GM18507 (cell line): ENCODE measurements at regions not wholly inside any gene's neighbourhood (a gene's known extent, or its start where the extent isn't known, plus 50 kb on each side); places are given as distances from the start of the nearest gene placed in this dataset.

Experiments used
- DNase-seq: peaks from one replicate; pipeline ENCODE4 v3.0.0; 2011; ENCODE audit warnings: low read depth; ENCODE audit not compliant: insufficient read length; ENCODE audit errors: extremely low spot score
- FAIRE-seq: peaks from 2 replicates; lab custom pipeline; 2011; peaks lifted over from hg19 to GRCh38; lab: Jason Lieb, UNC

DNA sequence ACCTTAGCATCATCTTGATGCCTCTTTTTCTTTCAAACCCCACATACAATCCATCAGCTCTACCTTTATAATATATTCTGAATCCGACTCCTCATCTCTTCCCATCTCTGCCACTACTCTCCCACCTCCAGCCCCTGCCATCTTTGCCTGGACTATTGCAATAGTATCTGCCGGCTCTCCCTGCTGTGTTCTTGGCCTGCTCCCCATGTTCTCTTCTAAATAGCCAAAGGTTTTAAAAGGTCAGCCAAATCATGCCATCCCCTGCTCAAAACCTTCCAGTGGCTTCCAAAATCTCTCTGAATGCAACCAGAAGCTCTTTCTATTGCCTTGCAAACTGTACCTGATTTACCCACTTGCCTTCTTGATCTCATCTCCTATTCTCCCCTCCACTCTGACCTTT is 266.0 kb downstream of the PTTG2 start:
- DNase-seq (no peak), FAIRE-seq (no peak)

DNA sequence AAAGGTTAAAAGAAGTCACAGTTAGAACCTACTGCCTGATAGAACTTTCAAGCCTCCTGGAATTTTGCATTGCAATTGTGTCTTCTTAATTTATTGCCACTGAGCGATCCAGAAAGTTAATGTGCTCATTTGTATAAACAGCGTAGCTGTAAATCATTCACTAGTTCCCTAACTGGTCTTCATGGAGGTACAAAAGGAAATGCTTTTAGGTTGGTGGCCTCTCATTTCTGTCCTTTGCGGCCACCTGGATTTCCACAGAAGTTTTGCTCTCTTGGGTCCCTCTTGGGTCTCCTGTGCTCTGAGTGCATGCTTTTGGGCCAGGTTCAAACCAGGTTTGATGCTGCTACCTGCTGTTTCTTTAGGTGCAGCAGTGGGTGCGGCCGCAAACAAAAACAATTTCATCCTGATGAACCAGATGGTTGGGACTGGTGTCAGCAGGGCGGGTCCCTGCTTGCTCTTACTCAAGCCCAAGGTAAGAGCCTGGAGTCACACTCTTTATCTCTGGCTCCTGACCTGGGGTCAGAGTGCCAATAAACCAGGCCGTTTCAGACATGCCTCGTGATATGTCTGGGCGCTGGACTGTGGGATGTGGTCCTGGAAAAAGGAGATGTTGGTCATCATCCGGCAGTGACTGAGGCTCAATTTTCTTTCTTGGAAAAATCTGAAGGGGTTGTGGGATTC is 270.1 kb downstream of the PTTG2 start:
- no peak for FAIRE-seq
- no peak for DNase-seq

DNA sequence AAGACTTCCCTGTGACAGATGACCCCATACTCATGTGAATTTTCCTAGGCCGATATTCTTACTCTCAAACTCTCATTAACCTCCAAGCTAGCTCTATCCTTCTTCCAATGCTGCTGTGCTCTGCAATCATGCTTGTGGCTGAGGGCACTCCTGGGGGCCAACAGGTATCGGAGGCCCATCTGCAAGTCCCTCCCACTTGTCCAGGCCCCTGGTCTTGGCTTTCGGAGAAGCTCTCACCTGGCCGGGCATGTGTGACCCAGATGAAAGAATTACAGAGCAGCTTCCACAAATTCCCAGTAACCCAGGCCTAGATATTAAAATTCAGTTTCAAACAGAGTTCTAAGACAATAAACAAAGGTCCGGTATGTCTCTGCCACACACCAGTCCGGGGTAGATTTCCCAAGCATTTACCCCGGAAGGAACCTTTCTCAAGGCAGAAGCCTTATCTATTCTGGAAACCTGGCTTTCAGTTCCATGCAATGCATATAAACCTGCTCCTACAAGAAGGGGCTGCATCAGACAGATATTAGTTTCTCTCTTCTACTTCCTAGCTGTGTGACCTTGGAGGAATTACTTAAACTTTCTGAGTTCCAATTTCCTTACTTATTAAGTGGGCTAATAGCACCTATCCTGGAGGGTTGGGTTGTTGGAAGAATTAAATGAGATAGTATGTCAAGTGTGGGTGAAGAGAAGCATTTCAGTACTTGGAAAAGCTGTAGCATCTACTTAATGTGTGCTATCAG is 270.8 kb downstream of the PTTG2 start:
- no peak for FAIRE-seq

DNA sequence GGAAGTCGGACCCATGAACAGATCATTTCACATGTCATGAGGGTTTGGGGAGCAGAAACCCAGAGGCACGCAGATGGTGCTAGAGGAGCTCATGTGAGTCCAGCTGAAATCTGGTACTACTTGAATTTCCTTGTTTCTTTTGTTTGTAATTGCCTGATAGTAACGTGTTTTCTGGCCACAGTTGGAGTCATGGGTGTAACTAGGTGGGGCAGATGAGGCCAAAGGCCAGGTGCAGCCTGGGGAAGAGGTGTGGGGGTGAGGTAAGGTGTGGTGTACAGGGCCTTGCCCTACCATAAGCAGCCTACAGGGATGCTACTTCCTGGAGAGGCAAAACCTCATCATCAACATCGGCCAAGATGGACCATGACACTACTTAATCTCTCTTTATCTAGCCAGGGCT is 271.4 kb downstream of the PTTG2 start:
- no peak for DNase-seq
- no peak for FAIRE-seq

More for the DNA sequence above, 270.8 kb downstream of the PTTG2 start:
- DNase-seq: no peak

DNA sequence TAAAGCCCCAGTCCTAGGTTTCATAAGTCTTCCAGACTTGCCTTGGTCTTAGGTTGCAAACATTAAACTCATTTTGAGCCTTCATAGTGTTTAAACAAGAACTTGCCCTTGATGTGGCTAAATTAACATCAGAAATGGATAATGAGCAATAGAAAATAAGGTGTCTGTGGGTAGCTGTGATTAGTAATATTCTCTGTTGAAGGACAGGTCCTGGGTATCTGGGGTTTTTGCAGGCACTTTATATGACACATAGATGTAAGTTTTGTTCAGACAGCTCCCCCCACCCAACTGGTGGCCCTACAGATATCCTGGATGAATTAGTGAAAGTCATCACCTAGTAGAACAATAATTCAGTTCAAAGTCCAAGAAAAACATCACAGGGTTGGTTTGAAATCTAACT is 272.5 kb downstream of the PTTG2 start:
- DNase-seq: no peak
- no peak for FAIRE-seq

DNA sequence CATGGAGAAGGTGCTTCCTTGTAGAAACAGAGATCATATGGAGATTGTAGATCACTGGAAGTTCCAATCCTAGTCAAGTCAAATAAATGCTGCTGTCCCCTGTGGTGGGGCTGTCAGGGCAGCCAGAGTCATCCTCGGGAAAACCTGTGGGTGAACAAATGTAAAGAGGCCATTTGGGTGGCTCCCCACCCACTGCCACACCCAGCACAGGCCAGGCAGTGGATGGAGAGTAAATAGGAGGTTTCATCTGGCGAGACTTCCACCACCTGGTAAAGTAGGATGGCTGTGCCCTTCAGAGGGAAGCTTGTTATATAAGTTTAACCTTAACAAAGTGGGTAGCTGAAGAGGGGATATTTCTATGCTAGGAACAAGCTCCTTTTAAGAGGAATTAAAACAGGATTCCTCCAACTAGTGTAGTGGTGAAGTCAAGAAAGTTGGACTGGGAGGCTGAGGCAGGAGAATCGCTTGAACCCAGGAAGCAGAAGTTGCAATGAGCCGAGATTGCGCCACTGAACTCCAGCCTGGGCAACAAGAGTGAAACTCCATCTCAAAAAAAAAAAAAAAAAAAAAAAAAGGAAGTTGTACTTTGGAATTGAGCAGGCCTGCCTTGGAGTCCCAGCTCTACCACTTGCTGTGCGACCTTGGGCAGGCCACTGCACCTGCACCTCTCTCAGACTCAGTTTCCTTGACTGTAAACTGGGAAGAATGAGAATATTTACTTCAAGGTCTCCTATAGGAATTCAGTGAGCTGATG is 273.7 kb downstream of the PTTG2 start:
- DNase-seq: no peak
- no peak for FAIRE-seq

DNA sequence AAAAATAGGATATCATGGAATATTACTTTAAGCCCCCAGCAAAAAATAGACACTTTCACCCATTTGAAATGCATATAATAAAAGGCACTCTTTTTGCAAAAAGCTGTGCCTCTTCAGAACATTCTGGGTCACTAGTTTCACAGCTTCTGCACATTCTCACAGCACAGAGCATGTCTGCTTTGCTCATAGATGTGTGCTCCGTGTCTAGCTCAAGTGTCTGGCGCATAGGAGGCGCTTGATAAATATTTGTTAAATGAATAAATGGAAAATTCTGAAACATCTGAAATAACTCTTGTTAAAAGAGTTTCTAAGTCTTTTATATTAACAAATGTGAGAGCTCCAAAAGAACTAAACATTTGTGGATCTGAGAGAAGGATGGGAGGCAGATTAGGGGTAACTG is 275.2 kb downstream of the PTTG2 start:
- DNase-seq: no peak
- no peak for FAIRE-seq

DNA sequence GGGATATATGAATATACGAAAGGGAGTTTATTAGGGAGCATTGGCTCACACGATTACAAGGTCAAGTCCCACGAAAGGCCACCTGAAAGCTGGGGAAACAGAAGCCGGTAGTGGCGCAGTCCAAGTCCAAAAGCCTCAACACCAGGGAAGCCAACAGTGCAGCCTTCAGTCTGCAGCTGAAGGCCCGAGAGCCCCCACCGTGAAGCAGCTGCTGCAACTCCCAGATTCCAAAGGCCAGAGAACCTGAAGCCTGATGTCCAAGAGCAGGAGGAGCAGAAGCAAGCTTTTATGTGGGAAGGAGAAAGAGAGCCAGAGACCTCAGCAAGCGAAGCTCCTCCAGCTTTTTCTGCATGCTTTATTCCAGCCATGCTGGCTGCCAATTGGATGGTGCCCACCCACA is 275.8 kb downstream of the PTTG2 start:
- no peak for FAIRE-seq

DNA sequence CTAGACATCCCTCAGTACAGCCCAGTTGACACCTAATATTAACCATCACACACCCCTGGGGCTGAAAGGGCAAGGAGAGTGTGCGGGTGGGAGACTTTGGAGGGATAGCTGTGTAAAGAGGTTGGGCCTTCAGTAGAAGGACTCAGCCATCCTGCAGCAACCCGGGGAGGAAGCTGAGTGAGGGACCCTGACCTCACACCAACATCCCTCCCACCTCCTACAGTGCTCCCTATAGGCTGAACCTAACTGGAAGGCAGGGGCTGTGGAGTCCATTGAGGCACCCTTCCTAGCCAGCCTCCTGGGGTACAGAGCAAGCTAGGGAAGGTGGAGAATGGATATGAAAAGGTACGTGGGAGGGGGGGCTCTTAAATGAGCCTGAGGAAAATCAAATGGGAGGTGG is 276.3 kb downstream of the PTTG2 start:
- DNase-seq (no peak), FAIRE-seq (no peak)

More for the DNA sequence above, 275.8 kb downstream of the PTTG2 start:
- DNase-seq: no peak

DNA sequence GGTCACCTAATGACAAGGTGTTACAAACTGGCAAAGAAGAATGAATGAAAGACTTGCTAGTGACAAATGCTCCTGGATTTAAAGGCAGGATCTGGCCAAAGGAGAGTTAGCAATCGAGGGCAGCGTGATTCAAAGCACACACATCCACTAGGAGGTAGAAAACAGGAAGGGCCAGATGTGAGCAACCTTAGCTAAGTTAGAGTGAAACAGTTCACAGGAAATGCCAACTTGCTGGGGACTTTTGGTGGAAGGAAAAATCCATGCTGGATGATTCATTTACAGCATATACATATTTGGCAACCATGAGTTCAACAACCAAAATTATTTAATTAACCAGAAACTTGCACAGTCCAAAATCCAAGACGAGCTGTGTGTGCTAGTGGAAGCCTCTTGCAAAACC is 276.9 kb downstream of the PTTG2 start:
- DNase-seq (no peak), FAIRE-seq (no peak)

DNA sequence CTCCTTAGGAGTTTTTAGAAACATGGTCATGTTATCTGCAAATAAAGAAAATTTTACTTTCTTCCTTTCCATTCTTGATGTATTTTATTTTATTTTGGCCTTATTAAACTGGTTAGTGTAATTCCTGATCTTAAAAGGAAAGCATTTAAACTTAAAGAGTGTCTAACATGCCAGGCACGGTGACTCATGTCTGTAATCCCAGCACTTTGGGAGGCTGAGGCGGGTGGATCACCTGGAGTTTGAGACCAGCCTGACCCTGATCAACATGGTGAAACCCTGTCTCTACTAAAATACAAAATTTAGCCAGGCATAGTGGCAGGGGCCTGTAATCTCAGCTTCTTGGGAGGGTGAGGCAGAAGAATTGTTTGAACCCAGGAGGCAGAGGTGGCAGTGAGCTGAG is 281.3 kb downstream of the PTTG2 start:
- DNase-seq (no peak), FAIRE-seq (no peak)

DNA sequence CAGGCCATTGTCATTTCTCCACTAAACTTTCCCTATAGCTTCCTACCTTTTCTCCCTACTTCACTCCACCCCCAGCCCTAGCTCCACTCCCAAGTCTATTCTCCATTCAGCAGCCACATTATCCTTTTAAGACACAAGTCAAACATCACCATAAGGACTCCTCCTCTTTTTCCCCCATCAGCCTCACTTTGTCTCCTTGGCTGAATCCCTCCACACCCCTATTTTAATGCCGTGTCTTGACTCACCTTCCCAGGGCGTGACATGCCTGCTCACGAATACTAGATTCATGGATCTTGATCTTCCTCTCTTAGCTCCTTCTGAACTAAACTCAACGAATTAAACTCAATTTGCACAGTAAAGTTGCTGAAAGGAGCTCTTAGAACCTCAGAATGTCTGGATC is 281.9 kb downstream of the PTTG2 start:
- FAIRE-seq: no peak

DNA sequence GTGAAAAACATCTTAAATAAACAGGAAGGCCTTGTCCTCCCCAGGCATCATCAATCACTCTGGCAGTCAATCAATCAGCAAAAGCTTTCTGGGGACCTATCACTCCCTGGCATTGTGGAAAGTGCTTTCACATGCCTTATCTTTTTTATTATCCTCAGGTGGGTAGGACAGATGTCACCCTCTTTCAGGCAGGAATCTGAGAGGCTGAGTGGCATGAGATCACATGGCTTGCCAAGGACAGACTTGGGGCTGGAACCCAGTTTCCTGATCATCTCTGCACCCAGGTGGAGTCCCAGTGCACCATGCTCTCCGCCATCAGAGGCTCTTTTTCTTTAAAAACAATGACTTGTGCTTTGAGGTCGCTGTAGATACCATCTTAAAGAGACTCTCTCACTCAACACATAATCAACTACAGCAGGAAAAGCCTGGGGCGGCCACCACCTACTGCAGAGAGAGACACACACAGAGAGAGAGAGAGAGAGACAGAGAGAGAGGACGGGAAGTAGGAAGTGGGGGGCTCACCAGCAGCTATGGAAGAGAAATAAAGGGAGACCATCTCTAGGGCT is 282.7 kb downstream of the PTTG2 start:
- no peak for FAIRE-seq

More for the DNA sequence above, 281.9 kb downstream of the PTTG2 start:
- DNase-seq: no peak

DNA sequence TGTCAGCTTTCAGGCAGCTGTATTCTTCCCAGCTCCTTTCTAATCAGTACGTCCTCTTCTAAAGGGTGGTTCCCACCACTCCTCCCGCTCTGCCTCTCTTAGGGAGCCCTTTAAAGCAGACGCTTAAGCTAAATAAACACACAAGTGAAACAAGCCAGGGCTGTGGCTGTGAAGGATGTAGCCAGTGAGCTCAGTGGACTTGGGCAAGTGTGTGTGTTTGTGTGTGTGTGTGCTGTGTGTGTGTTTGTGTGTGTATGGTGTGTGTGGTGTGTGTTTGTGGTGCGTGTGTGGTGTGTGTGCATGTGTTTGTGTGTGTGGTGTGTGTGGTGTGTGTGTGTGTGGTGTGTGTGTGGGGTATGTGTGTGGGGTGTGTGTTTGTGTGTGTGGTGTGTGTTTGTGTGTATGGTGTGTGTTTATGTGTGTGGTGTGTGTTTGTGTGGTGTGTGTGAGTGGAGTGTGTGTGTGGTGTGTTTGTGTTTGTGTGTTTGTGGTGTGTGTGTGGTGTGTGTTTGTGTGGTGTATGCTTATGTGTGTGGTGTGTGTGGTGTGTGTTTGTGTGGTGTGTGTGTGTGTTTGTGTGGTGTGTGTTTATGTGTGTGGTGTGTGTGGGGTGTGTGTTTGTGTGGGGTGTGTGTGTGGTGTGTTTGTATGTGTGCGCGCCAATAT is 283.3 kb downstream of the PTTG2 start:
- DNase-seq: no peak
- FAIRE-seq: no peak

More for the DNA sequence above, 282.7 kb downstream of the PTTG2 start:
- no peak for DNase-seq

DNA sequence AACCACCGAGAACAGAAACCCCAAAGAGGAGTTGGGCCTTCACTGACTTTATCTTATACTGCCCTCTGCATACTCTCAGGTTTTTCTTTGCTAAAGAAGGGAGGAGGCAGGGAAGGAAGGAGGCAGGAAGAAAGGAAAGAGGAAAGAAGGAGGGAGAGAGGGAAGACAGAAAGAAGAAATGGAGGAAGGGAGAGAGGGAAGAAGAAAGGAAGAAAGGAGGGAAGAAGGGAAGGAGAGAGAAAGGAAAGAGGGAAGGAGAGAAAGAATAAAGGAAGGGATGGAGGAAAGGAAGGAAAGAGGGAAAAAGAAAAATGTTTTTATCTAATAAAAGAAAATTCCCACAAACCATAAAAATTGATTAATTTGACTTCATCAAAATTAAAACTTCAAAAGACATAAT is 294.6 kb downstream of the PTTG2 start:
- no peak for FAIRE-seq
- DNase-seq: no peak

DNA sequence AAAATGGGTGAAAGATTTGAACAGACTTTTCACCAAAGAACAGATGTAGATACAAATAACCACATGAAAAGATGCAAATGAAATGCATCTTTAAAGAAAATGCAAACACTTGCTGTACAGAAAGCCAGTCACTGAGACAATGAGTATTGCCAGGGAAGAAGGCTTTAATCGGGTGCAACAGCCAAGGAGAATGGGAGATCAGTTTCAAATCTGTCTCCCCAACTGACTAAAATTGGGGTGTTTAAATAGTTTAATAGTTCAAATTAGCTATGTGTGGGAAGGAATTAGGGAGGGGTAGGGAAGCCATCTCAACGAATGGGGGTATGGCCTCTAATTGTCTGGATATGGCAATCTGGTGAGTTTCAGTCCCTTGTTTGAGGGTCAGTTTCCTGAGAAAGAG is 295.4 kb downstream of the PTTG2 start:
- DNase-seq (no peak), FAIRE-seq (no peak)

DNA sequence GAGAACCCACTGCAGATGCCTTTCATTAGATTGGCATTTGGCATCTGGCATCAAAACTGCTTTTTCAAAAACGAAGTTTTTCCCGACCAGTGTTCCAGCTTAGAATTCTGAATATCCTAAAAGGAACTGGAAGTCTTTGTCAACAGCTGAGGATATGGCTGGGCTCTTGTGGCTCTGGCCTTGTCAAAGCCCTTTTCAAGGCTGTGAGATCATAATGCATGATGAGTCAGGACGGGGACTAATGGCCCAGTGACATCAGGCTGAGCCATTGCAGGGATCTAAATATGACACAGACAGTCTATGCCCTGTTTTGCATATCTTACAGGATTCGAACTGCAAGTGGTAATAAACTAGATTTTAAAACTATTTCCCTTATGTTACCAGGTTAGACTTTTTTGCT is 306.4 kb downstream of the PTTG2 start:
- DNase-seq: no peak
- no peak for FAIRE-seq

DNA sequence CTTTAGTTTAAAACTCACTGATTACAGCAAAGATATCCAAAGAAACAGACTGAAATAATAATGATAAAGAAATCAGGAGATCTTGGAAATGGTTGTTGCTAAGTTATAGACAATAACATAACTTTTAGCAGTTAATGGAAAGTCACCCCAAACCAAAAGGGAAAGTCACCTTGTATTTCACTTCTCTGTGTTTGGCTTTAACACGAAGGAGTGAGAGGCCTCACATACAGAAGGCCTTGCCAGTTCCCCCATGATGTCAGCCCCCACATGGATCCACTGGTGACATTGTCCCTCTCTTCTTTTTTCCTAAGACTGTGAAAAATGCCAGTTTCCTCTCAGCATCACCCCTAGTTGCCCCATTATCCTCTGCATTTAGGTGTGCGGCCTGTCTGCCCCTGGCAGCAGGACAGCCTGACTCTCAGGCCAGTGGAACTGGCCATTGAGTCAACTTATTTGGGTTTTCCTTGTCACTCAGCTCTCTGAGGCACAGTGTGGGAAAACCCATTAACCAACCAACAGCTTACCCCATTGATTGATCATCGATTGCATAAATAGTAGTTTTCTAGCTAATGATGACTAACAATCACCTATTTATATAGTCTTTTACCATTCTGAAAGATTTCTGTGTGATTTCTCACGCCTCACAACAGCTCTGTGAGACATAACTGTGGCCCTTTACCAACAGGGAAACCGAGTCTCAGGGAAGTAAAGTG is 308.1 kb downstream of the PTTG2 start:
- no peak for FAIRE-seq
- DNase-seq: no peak

DNA sequence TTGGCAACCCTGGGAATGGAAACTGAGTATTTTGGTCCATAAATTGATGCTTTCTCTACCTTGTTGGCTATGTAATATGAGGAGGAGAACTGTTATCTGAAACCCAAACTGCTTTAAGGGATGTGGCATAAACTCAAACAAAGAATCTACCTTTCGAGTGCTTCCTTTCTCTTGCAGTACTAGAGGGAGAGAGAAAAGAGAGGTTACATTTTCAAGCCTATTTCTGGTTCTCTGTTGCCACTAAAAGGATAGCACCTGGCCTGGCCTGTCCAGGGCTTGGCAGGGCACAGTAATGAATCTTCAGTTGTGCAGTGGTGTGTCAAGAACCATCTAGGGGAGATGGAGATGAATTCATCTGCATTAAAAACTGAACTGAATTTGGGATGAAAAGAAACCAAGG is 308.6 kb downstream of the PTTG2 start:
- FAIRE-seq (no peak), DNase-seq (no peak)
